ENCODE measurements at regions not wholly inside any gene's neighbourhood (a gene's known extent, or its start where the extent isn't known, plus 50 kb on each side); places are given as distances from the start of the nearest gene placed in this dataset.

DNA sequence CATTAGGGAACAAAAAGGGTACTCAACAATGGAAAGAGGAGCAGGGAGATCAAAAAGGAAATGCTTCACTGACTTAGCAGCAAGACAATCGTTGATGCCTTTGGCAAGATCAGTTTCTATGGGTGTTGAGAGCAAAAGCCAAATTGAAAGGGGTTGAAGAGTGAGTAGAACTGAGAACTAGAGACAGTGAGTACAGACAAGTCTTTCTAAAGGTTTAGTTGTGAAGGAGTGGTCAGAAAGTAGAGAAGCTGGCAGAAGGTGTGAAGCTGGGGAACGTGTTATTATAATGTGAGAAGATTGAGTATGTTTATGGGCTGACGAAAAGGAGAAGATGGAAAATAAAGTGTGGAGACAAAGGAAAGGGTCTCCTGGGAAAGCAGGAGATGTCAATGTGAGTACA lies 221.2 kb upstream of the USP25 start:
- no peak for TF ChIP-seq POLR2A (IDR thresholded peaks at IDR 0.05)
- no peak for TF ChIP-seq POLR2AphosphoS5 (IDR thresholded peaks at IDR 0.05)
- TF ChIP-seq, protein P1, sequence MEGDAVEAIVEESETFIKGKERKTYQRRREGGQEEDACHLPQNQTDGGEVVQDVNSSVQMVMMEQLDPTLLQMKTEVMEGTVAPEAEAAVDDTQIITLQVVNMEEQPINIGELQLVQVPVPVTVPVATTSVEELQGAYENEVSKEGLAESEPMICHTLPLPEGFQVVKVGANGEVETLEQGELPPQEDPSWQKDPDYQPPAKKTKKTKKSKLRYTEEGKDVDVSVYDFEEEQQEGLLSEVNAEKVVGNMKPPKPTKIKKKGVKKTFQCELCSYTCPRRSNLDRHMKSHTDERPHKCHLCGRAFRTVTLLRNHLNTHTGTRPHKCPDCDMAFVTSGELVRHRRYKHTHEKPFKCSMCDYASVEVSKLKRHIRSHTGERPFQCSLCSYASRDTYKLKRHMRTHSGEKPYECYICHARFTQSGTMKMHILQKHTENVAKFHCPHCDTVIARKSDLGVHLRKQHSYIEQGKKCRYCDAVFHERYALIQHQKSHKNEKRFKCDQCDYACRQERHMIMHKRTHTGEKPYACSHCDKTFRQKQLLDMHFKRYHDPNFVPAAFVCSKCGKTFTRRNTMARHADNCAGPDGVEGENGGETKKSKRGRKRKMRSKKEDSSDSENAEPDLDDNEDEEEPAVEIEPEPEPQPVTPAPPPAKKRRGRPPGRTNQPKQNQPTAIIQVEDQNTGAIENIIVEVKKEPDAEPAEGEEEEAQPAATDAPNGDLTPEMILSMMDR (IDR thresholded peaks at IDR 0.05), result no peak
